Stimulated activated CD4-positive, alpha-beta T cell treated with anti-CD3 and anti-CD28 coated beads, TNF-alpha, amount 100 ng/mL, for 1 hour (primary cell): ENCODE measurements at regions not wholly inside any gene's neighbourhood (a gene's known extent, or its start where the extent isn't known, plus 50 kb on each side); places are given as distances from the start of the nearest gene placed in this dataset.

Experiments used
- DNase-seq, 3 donors: peaks; one replicate each; pipeline ENCODE4 v3.0.0-alpha.2; 2020; ENCODE audit warnings: low read depth in 3 of 3, low spot score in 1 of 3

GRCh38 chr2:204012072-204012653 lies 75.6 kb downstream of the ICOS start:
- no peak for DNase-seq

- no peak for DNase-seq
These were observed 78.7 kb downstream of the ICOS start for GRCh38 chr2:204015118-204015843.

GRCh38 chr2:204018717-204019116 lies 82.2 kb downstream of the ICOS start:
- DNase-seq: no peak

- peak in 1 of 3 donors; percentile 26 for DNase-seq
These were observed 83.3 kb downstream of the ICOS start for GRCh38 chr2:204019572-204020501.

- DNase-seq: no peak
These were observed 84.9 kb downstream of the ICOS start for GRCh38 chr2:204021290-204022081.

GRCh38 chr2:204022550-204022949 lies 86.0 kb downstream of the ICOS start:
- DNase-seq: no peak

GRCh38 chr2:204023088-204023487 lies 86.5 kb downstream of the ICOS start:
- no peak for DNase-seq

GRCh38 chr2:204024503-204024902 lies 87.9 kb downstream of the ICOS start:
- DNase-seq: no peak

- no peak for DNase-seq
These were observed 88.4 kb downstream of the ICOS start for GRCh38 chr2:204024906-204025475.

GRCh38 chr2:204026294-204026693 lies 89.7 kb downstream of the ICOS start:
- no peak for DNase-seq

GRCh38 chr2:204027091-204027490 lies 90.5 kb downstream of the ICOS start:
- no peak for DNase-seq

- no peak for DNase-seq
These were observed 93.8 kb downstream of the ICOS start for GRCh38 chr2:204030322-204030721.

- DNase-seq: no peak
These were observed 94.5 kb downstream of the ICOS start for GRCh38 chr2:204031056-204031455.

GRCh38 chr2:204032301-204032700 lies 95.7 kb downstream of the ICOS start:
- DNase-seq: no peak

- DNase-seq: no peak
These were observed 97.3 kb downstream of the ICOS start for GRCh38 chr2:204033611-204034495.

- DNase-seq: no peak
These were observed 100.1 kb downstream of the ICOS start for GRCh38 chr2:204036706-204037105.

GRCh38 chr2:204037286-204037685 lies 100.7 kb downstream of the ICOS start:
- DNase-seq: no peak

- DNase-seq: no peak
These were observed 102.8 kb downstream of the ICOS start for GRCh38 chr2:204039298-204039838.

- no peak for DNase-seq
These were observed 103.5 kb downstream of the ICOS start for GRCh38 chr2:204040016-204040415.
